Stimulated activated CD8-positive, alpha-beta memory T cell treated with anti-CD3 and anti-CD28 coated beads, Interleukin-12 subunit alpha, Interleukin-12 subunit beta, amount 100 ng/mL, for 1 hour (primary cell): ENCODE measurements at regions not wholly inside any gene's neighbourhood (a gene's known extent, or its start where the extent isn't known, plus 50 kb on each side); places are given as distances from the start of the nearest gene placed in this dataset.
"Not testable (repeated sequence)": the region's sequence is repeated elsewhere in the genome, so short reads cannot be mapped to it uniquely, and the experiment has no call there.

Experiments used
- DNase-seq: peaks from one replicate; pipeline ENCODE4 v3.0.0-alpha.2; 2020; ENCODE audit warnings: low read depth

DNA sequence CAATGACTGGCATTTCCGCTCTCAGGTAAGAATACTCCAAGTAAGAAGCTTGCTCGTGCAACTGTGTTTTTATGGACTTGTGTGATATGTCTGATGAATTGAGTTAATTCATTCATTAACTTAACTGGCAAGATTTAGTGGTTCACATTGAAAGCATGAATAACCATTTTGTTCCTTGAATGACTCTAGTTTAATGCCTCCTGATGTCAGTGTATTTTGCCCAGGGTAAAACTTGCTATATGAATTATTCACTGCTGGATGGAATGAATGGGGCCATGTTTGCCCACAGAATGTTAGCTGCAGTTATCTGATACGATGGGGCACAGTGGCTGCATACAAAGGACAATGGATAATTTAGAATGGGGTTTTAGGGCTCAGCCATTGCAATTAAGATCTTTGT lies 124.1 kb downstream of the ZNF365 start:
- DNase-seq: no peak

DNA sequence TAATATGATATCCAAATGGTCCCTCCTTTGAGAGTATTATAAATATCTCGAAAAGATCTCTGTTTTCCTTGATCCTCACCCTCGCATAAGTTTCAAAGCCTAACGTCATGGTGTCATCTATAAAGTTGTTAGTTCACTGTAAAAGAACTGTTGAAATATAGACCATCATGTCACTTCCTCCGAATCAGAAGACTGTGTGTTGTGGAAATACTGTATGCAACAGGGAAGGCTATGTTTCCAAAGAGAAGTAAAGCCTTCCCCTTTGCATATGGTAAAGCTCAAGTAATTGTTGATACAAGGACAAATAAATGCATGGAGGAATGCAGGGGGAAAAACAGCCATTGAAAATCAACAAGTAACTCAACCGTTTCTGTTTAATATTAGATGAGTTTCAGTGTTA lies 125.9 kb downstream of the ZNF365 start:
- not testable (repeated sequence) for DNase-seq

DNA sequence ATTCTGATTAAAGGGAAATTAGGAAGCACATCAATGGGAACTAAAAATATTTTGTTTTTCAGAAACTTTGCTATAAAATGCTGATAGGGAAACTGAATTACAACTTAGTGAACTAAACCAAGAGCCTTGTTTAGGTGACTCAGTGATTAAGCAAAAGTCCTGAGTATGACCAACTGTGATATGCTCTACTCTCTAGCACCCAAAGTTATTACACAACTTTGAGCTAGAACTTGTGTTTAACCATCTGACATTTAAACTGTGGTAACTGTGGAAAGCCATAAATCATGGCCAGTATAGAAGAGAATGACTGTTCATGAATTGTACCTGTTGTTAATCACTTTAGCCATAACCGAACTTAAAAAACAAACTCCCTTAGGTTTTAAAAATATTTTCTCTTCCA lies 127.4 kb downstream of the ZNF365 start:
- no peak for DNase-seq

DNA sequence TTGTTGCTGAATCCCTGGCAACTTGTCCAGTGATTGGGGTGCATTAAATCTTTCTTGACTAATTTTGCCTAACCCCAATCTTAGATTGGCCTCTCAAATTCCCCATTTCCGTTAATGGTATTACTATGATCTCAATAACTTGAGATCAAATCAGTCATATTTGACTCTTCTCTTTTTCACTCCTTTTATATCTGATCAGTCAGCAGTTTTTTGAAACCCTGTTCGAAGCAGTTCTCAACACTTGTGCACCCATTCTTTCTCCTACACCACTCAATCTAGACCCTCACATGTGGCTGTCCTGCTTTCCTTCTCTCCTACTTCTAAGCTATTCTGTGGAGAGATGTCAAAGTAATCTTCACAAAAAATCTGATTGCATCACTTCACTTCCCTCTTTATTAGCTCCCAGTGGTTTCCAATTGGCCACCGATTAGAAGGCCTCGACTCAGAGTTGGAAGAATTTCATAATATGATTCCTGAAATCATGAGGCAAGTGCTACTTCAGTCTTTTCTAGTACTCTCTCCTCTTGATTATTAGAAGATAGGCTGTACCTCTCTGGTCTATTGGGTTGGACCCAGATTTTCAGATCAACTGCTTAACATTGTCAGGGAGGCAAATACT lies 128.9 kb downstream of the ZNF365 start:
- DNase-seq: no peak

DNA sequence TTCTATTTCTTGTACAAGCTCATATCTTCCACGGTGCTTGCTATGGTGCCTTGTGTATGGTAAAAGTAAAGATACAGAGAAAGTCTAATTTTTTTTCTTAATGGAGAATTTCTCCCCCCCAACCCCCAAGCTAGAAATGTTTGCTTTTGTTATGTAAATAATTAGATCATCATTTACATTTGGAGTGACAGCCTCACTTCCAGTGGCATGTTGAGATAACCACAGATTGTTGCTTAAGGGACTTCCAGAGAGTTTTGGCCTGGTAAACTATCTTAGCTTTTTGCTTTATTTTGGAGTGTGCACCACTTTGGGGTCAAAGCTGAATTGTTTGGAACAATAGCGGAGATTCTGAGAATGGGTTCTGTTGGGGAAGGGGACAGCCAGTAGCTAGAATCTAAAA lies 129.7 kb downstream of the ZNF365 start:
- no peak for DNase-seq

DNA sequence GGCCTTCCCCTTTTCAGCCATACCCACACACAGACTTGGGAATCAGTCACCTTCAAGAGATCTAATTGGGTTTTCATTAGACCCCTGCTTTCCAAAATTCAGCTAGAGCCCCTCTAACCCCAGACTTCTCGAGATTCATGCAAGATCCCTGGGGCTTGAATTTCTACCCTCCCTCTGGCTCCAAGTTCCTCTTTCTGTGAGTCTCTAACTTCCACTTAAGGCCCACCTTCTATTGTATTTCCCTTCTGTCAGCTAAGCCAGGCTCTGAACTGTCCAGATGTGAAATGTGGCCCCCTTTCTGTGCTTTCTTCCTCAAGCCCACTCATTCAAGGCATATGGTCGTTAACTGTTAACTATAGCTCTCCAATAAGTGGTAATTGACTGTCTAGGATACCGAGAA lies 132.2 kb downstream of the ZNF365 start:
- DNase-seq: no peak

DNA sequence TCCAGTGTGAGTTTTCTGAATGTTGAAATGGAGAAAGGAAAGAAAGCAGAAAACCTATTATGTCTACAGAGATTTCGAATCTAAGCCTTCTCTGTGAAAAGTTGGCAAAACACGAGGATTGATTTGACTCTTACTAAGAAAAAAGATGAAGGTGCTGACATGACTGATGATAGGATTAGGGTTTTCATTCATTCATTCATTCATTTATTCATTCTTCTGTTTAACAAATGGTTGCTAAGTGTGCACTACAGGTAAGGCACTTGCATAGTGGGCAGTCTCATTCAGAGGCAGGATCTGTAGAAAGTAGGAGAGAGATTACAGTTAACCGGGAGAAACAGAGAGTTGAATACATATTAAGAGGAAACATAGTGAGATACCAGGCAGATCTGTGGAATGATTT lies 137.1 kb downstream of the ZNF365 start:
- DNase-seq: no peak

DNA sequence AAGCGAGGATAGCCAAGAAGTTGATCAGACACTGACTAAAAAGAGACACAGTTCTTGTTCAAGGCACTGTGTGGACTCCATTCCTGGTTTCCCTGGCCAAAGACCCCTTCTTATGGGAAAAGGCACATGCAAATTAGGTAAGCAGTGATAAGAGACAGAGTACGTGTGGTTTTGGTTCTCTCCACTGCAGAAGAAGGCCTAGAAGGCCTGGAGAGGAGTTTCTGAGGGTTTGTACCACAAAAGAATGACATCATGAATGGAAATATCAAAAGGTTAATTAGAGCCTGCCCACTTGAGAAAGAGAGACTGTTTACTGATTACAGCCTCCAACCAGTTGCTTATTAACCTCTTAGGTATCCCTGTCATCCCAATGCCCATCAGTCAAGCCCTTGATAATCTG lies 137.5 kb downstream of the ZNF365 start:
- DNase-seq: no peak

DNA sequence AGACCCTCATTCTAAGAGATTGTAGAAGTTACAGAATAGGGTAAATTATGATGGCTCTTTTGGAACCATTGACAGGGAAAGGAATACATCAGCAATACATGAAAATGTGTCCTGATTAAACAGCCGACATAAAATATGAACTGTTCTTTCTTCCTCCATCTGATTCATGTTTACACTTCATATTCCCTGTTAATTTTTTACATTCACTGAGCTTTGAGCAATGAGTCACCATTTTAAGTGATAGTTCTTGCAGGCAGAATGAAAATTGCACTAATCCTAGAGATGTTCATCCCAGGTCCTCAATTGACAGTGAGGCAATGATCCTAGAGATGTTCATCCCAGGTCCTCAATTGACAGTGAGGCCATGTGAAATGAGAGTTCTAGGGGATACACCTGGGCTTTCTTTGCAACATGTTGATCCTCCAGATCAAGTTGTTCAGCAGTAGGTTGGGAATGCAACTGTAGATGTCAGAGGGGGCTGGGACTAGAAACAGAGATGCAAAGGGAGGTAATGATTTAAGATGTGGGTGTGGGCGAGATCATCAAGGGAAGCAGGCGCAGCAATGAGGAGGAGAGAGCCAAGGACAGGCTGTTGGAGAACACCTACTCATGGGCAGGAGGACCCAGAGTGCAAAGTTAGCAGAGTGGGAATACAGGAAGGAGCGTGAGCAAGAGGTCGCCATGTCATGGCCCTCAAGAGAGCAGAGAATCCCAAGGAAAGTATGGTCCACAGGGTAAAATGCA lies 138.7 kb downstream of the ZNF365 start:
- DNase-seq: no peak

DNA sequence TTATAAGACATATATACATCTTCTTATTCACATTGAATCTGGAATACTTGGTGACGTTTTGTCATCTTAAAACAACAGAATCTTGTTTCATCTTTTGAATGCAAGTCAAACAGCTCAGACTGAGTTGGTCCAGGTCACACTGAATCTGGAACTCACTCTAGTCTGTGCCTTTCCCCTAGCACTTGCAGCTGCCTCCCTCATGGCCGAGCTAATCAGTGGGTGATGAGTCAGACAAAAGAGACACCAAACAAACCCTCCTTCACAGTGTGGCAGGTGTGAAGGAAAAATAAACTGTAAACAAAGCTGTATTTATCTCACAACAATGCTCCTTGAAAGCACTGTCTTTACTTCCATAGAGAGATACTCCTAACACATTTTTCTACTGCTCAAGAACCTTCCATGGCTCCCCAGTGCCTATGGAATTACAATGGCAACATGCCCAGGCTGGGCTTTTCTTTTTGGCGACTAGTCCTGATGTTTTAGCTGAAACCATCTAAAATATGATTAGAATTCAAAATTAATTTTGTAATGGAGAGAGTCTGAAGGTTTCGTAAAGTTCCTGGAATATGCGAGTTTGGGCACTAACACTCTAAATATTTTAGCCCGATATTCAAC lies 140.0 kb downstream of the ZNF365 start:
- DNase-seq: no peak

DNA sequence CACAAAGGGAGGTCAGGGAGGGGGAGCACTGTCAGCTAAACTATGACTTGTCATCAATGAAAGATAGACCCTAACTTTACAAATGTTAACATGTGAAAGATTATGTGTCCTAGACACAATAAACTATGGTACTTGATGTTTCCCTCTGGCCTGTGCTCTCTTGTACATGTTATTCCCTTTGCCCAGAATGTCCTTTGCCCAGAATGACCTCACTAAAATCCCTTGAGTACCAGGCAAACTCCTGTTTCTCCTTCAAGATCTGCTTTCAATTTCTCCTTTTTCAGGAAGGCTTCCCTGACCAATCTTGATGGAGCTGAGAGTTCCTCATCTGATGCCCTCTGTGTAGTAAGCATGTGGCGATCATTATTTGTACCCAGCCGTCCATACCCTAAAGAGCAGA lies 143.1 kb downstream of the ZNF365 start:
- no peak for DNase-seq

DNA sequence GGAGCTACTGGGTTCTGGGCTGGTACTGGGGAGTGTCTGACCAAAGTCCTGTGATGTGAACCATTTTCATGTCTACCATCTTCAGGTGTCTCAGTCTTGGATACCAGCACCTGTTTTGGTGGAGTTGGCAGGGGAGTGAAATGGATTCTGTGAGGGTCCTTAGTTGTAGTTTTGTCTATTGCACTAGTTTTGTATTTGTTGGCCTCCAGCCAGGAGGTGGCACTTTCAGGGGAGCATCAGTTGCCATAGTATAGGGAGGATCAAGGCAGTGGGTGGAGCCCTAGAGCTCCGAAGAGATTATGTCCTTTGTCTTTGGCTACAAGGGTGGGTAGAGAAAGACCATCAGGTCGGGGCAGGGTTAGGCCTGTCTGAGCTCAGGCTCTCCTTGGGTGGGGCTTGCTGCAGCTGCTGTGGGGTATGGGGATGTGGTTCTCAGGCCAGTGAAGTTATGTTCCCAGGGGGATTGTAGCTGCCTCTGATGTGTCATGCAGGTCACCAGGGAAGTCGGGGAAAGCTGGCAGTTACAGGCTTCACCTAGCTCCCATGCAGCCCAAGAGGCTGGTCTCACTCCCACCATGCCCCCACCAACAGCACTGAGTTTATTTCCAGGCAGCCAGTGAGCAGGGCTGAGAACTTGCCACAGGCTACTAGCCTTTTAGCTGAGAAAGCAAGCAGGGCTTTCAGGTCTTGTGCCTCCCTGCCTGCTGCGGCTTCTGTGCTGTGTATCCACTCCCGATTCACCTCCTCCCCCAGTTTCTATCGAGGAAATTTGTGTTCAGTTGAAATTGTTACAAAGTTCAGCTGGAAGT lies 153.1 kb downstream of the ZNF365 start:
- no peak for DNase-seq

DNA sequence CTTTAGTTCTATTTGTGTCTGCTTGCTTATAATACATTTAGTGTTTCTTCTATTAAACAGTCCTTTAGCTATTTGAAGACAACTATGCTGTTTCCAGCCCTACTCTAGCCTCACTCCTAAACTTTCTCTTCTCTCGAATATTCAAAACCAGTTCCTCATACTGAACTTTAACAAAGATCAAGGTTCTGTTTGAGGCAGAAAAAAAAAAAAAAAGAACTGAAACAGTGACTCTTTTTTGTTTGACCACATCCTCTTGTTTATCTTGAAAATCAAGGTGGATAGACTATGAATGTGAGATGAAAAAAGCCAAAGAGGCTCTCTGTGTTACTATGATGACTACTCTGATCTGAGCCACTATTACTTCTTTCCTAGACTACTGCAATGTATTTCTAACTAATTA lies 154.3 kb downstream of the ZNF365 start:
- no peak for DNase-seq

DNA sequence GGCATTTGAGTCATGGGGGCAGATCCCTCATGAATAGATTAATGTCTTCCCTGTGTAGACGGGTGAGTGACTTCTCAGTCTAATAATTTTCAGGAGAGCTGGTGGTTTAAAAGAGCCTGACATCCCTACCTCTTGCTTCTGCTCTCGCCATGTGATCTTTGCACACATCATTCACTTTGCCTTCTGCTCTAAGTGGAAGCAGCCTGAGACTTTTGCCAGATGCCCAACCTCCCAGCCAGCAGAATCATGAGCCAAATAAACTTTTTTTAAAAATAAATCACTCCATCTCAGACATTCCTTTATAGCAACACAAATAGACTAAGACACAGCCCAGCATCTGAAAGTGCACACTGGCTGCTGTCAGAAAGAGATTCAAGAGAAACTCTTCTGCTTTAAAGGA lies 155.2 kb downstream of the ZNF365 start:
- DNase-seq: no peak

DNA sequence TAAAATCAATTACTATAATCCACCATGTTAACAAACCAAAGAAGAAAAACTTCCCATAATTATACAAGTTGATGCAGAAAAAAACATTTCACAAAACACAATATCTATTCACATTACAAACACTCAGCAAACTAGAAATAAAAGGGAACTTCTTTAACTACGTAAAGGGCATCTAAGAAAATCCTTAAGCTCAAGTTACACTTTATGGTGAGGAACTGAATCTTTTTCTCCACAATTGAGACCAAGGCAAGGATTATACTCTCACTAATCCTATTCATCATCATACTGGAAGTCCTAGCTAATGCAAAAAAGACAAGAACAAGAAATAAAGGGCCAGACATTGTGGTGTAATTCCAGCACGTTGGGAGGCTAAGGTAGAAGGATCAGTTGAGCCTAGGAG lies 159.9 kb downstream of the ZNF365 start:
- no peak for DNase-seq

DNA sequence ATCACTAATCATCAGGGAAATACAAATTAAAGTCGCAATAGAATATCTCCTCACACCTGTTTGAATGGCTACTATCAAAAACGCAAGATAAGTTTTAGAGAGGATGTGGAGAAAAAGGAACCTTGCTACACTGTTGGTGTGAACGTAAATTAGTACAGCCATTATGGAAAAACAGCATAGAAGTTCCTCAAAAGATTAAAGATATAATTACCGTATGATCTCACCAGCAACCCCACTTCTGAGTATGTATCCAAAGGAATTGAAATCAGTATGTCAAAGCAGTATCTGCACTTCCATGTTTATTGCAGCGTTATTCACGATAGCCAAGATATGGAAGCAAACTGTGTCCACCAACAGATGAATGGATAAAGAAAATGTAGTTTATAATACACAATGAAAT lies 164.4 kb downstream of the ZNF365 start:
- no peak for DNase-seq

DNA sequence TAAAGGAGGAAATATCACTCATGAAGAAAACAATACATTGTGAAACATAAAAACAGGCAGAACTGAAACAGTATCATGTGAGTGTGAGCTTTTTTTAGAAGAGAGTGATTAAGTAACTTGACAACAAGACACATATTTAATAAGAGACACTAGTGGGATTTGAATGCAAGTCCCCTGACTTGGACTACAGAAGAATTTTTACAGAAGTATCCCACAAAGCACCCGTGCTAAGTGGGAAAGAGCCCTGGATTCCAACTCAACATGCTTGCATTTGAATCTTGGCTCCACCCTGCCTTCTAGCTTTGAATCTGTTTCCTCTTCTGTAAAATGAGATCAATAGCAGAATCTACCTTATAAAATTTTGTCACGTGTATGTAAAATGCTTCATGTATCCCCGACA lies 166.2 kb downstream of the ZNF365 start:
- DNase-seq: no peak

DNA sequence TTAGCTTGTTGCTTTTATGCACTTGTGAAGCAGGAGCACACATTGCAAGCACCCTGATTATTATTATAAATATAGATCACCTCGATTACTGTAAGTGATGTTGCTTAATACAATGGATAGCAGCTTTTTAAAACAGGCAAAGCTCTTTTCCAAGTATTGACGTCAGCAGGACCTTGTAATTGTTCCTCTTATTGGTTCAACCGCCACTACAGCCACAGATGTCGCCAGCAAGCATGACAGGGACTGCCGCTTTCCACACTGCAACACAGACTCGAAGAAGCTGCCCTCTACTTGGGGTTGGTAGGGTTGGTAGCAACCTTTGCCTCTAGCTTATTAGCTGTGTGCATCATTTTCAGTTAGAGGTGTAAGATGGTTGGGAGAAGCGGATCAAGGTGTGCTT lies 167.6 kb downstream of the ZNF365 start:
- no peak for DNase-seq

DNA sequence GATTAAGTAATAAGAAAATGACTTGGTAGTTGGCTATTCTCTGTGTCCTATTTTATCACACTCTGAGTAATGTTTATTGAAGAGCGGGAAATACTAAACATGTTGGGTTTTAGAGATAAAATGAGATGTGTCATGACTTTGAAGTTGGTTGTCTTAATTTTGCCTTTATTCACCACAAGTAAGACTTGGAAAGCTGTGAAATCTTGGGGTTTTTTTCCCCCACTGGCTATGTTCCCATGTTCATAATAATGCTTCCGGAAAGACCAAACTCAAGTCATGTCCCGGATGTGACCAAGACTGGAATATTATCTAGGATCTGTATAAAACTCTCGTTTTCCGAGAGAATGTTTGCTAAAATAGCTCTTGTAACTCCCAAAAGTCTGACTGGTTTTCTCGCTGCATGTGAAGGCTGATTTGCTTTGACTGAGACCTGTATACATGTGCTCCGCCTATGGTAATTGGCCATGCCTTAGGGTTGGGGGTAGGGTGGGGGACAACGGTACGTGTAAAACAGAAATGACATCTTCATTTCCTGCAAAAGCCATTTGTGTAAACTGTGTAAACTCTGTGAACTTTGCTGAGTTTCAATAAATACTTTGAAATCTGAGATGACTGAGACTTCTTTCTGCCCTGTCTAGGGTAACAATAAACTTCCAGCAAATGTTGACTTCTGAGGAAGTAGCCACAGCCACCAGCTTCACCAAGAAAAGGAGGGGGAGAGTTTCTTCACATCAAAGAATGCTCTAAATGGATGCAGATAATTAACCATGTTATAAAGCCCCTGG lies 169.6 kb downstream of the ZNF365 start:
- no peak for DNase-seq

DNA sequence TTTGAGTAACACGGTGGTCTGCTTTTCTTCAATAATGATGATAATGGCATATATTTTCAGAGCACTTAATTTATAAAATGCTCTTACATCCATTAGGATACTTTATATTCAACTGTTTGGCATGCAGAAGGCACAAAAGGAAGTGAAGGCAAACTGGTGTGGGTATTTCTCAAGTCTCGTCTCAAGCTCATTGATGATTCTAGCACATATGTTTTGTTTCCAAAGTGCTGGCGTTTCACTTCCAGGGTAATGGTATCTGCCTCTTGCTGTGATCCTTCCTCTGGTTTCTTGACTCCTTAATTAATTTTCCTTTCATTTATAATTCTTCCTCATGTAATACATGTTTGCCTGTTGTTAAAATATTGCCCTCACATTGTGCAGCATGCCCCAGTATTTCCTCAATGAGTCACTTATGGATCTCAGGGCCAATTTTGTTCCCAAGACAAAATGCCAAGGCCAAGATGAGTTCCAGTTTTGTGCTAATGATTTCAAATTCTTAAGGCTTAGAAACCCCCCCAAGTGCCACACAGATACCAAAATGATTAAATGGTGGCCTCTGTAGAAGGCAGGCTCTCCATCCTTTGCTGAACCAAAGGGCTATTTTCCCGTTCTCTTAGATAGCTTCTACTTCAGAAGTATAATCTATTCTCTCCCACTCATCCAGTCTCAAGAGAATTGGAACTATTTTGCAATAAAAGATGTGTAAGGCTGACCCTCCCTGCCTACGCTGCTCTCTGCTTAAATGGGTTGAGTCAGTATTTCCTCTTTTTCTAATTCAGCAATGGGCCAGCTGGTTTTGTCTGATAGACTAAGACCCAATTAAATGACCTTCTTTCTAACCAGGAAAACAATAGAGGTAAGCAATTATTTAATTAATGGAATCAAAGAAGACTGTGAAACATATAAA lies 171.2 kb downstream of the ZNF365 start:
- DNase-seq: no peak

DNA sequence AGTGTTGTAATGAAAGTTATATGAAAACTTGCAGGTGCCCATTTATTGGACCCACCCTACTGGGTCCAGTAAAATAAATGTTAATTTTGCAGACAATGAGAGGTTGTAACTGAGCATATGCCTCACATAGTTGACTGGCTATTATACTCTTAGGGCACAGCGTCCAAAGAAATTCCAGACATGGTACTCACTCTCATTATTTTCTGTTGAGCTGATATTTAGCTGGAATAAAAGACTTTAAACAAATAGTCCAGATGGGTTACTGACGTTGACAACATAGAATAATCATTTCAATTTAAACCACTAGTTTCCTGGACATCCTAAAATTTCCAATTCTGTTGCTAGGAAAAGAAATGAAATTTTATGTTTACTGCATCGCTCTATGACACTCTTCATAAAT lies 174.5 kb downstream of the ZNF365 start:
- no peak for DNase-seq
